OCI-M2 (cell line): ENCODE measurements at regions not wholly inside any gene's neighbourhood (a gene's known extent, or its start where the extent isn't known, plus 50 kb on each side); places are given as distances from the start of the nearest gene placed in this dataset.

ENCODE experiments used
- DNase-seq: peaks from one replicate; lab custom pipeline; 2025; ENCODE audit not compliant: unreplicated experiment; lab: John Stamatoyannopoulos, UW

- DNase-seq: no peak
Measured at GRCh38 chr6:148027201-148027600, 315.4 kb upstream of the SASH1 start.

DNA sequence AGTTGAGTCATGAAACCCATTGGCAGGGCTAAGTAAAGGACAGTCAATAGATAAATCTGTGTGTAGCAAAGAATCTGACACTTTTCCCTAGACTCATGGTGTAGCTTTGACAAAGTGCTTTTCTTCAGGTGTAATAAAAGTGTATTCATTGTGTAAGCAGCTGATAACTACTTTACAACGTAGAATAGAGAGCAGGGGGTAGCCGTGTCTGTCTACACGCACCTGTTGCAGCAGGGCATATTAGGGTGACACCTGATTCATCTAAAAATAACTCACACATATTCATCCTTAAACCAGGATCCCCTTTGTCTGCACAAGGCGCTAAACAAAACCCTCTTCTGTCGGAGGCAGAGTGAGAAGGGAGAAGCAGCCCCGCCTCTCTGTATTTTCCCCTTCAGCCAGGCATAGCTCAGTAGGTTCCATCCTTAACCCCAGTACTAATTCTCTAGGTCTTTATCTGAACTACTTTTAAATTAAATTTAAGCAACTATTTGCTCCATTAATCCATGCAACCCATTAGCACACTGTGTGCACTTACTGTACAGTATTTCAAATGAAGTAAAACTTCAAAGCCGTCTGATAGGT lies 306.7 kb upstream of the SASH1 start:
- no peak for DNase-seq

DNA sequence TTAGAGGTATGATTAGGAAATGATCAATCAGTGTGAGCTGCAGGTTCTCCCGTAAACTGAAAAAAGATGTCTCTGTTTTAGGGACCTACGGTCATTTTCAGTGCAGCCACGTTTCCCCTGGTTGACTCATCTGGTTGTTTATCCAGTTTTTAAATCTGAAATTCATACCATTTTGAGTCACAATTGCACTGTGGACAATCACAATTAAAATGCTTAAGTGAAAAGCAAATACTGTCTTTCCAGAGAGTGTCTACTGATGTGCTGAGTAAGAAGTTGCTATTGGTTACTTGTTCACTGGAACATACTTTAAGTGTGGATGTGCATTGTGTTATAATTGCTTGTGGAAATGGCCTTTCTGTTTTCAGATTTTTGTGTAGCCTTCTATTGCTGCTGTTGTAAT lies 305.1 kb upstream of the SASH1 start:
- no peak for DNase-seq

- no peak for DNase-seq
Measured at GRCh38 chr6:148041546-148041945, 301.1 kb upstream of the SASH1 start.

GRCh38 chr6:148042536-148042935 lies 300.1 kb upstream of the SASH1 start:
- DNase-seq: no peak

- DNase-seq: no peak
Measured at GRCh38 chr6:148044261-148044751, 298.3 kb upstream of the SASH1 start.

GRCh38 chr6:148044921-148045320 lies 297.7 kb upstream of the SASH1 start:
- DNase-seq: no peak

- no peak for DNase-seq
Measured at GRCh38 chr6:148053209-148053608, 289.4 kb upstream of the SASH1 start.

DNA sequence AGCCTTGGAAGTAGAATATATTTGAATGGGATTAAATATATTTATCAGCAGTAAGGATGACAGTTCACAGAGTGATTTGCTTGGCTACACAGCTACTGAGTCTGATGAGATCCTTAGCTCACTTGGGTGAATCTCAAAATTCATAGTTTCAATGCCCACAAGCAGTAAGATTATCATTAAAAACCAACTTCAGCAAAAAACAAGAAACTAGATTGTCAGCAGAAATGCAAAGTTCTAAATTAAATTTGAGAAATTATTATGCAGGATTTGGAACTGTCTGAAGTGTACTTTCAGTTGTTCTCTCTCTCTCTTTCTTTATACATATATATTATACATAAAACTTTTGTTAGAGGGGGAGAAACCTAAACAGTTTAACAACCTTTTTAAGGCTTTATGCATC lies 288.8 kb upstream of the SASH1 start:
- no peak for DNase-seq

- DNase-seq: no peak
Measured at GRCh38 chr6:148054219-148054618, 288.4 kb upstream of the SASH1 start.

DNA sequence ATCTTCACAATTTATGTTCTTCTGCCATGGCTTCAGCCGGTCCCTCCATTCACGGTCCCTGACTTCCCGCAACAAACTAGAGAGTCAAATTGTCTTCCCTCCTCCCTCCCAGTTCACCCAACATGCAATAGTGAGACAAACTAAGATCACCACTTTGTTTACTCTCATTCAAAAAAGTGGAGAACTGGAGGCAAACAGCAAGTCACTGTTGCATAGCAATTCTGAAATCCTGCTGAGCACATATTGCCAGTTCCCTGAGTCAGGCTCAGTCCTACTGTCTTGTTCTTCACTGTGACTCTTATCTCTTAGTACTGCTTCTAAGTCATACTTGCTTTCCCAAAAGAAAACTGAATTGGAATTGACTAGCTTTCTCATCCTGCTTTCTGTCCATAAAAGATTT lies 287.2 kb upstream of the SASH1 start:
- DNase-seq: no peak

DNA sequence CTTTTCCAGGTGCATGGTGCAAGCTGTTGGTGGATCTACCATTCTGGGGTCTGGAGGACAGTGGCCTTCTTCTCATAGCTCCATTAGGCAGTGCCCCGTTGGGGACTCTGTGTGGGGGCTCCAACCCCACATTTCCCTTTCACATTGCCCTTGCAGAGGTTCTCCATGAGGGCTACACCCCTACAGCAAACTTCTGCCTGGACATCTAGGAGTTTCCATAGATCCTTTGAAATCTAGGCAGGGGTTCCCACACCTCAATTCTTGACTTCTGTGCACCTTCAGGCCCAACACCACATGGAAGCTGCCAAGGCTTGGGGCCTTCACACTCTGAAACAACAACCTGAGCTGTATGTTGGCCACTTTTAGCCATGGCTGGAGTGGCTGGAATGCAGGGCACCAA lies 282.8 kb upstream of the SASH1 start:
- DNase-seq: no peak

- DNase-seq: no peak
Measured at GRCh38 chr6:148064406-148065134, 278.1 kb upstream of the SASH1 start.

DNA sequence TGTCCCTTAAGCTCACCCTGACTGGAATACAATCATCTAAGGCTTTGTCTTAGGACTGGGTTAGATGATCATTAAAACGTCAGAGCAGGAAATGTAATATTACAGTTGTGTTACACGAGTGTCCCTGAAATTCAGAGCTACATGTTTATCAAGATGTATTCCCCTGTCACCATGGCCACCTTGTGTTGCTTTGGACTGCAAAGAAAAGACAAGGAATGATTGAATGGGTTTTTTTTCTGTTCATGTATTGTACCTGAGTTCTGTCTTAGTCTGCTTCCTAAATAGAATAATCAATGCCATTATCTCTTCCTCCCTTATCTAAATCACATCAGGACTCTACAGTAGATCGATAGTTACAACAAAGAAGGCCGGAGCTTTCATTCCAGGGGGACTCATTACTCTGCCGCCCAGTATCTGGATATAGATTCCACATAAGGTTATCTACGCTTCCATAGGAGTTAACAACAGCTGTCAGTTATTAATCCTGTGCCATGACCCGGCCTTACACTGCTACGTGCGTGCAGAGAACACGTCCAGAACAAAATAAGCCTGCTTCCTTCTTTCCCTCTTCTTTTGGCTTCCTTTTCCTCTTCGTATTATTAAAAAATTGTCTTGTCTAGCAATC lies 274.1 kb upstream of the SASH1 start:
- no peak for DNase-seq

DNA sequence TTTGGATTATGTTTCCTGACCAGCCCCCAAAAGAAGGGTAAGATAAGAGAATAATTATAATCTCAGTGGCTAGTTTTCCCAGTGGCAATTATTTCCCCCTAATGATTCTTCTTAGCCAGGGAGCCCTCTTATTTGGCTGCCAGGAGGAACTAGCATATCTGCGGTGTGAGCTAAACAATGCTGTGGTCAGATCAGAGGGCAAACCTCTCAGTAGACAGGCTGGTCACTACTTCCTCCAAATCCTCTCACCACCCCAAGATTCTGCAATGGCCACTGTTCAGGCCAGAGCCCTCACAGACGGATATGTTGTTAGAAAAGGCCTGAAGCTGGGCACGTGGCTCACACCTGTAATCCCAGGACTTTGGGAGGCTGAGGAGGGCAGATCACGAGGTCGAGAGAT lies 273.4 kb upstream of the SASH1 start:
- DNase-seq: no peak

DNA sequence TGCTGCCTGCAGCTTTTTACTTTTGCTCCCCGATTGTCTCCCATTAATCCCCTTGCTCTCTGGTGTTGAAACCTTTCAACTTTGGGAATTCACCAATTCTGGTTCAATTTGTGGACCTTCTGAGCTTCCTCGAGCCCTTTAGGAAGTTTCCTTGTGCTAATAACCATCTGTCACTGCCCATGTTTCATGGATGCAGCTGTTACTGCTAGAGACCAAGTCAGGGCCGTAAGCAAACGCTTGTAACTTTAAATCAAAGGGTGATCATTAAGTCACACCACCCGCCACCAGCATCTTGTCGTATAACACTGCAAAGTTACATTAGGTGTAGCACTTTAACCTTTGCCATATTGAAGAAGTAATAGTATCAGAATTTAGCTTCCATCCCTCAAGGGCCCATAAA lies 268.3 kb upstream of the SASH1 start:
- no peak for DNase-seq

DNA sequence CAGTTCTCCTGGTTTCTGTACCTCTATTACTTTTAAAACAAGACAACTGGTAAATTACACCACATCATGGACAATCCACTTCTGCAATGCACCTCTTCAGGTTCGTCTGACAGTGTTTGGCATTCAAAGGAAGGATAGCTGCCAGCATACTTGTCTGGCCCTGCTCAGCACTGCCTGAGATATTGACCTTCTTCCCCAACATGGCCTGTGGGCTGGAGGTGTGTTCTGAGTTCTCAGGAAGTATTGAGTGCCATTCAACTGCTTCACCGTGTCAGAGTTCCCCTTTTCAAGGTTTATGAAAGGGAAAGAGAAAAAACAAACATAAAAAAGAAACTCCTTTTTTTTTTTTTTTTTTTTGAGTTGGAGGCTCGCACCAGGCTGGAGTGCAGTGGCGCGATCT lies 267.9 kb upstream of the SASH1 start:
- no peak for DNase-seq

DNA sequence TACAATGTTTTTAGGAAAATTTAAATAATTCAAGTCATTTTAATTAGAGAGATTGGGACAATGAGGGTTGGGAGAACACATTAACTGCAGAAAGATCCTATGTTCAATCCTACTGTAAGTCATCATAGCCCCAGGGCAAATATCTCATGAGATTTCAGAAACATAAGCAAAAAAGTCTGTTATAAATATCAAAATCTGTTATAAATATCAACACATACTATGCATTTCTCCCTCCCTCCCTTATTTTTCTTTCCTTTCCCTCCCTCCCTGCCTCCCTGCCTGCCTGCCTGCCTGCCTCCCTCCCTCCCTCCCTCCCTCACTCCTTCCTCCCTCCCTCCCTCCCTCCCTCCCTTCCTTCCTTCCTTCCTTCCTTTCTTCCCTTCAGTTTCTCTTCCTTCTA lies 267.3 kb upstream of the SASH1 start:
- DNase-seq: no peak

DNA sequence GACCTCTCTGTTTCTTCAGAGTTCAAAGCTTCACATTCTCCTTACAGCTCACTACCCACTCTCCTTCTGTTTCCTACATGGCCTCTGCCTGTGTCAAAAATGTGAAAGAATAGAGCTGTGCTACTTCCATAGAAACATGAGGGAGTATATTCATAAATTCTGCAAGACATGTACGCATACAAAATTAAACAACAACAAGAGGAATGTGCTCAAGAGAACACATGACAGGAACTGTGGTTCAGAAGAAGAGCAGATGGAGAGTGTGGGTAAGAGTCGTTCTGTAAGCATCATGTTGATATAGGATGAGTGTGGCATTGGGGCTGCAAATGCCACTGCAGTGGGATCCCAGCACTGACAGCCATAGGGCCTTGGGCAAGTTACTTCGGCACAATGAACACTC lies 266.6 kb upstream of the SASH1 start:
- DNase-seq: no peak

DNA sequence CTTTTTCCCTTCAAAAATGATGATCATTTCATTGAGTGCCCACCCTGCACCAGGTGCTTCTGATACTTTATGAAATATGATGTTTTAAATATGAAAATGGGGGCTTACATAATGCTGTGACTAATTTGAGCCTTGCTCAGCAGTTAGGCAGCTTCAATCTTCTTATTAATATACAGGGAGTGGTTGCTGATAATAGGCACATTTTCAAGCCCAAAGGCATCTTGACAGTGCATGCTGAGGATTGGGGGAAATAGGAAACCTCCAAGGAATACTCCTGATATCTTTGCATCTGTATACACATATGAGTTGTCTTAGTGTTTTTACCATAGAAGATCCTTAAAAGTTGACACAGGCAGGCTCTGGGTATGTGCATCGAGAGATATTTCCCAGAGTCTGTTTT lies 262.3 kb upstream of the SASH1 start:
- no peak for DNase-seq

- DNase-seq: no peak
Measured at GRCh38 chr6:148081076-148081475, 261.6 kb upstream of the SASH1 start.

GRCh38 chr6:148082044-148082443 lies 260.6 kb upstream of the SASH1 start:
- DNase-seq: no peak
